Smooth muscle cell (in vitro differentiated cells): ENCODE measurements at regions not wholly inside any gene's neighbourhood (a gene's known extent, or its start where the extent isn't known, plus 50 kb on each side); places are given as distances from the start of the nearest gene placed in this dataset.

ENCODE experiments used
- DNase-seq: peaks from one replicate; lab custom pipeline; 2025; ENCODE audit not compliant: unreplicated experiment; lab: John Stamatoyannopoulos, UW
- H2AFZ ChIP-seq: fragments of 200-600 bp; sonication (generic); 2 replicates; pipeline ENCODE4 v1.6.0; 2016; ENCODE audit warnings: antibody characterized with exemption, low read depth, mild to moderate bottlenecking
- H3F3A ChIP-seq: fragments of 200-600 bp; sonication (generic); 2 replicates; pipeline ENCODE4 v1.6.0; 2017; ENCODE audit warnings: antibody characterized with exemption, low read depth
- H3K27ac ChIP-seq: fragments of 200-600 bp; sonication (generic); 2 replicates; pipeline ENCODE4 v1.5.1; 2016; ENCODE audit warnings: low read depth, mild to moderate bottlenecking
- H3K27me3 ChIP-seq: fragments of 200-600 bp; sonication (generic); 2 replicates; pipeline ENCODE4 v1.6.1; 2016; ENCODE audit warnings: low read depth, mild to moderate bottlenecking
- H3K36me3 ChIP-seq: fragments of 200-600 bp; sonication (generic); 2 replicates; pipeline ENCODE4 v1.5.1; 2016; ENCODE audit warnings: low read depth
- H3K4me1 ChIP-seq: fragments of 200-600 bp; sonication (generic); 2 replicates; pipeline ENCODE4 v1.5.1; 2016; ENCODE audit warnings: low read depth
- H3K4me2 ChIP-seq: fragments of 200-600 bp; sonication (generic); 2 replicates; pipeline ENCODE4 v1.6.0; 2016; ENCODE audit warnings: mild to moderate bottlenecking
- H3K4me3 ChIP-seq: fragments of 200-600 bp; sonication (generic); 2 replicates; pipeline ENCODE4 v1.5.1; 2016; ENCODE audit warnings: mild to moderate bottlenecking
- H3K79me2 ChIP-seq: fragments of 200-600 bp; sonication (generic); 2 replicates; pipeline ENCODE4 v1.6.0; 2016; ENCODE audit warnings: low read depth, mild to moderate bottlenecking
- H3K9ac ChIP-seq: fragments of 200-600 bp; sonication (generic); 2 replicates; pipeline ENCODE4 v1.6.0; 2016; ENCODE audit warnings: low read depth
- H3K9me3 ChIP-seq: fragments of 200-600 bp; sonication (generic); replicated peaks from 2 replicates; pipeline ENCODE4 v1.5.1; 2016; ENCODE audit warnings: low read depth
- H4K20me1 ChIP-seq: fragments of 200-600 bp; sonication (generic); 2 replicates; pipeline ENCODE4 v1.6.0; 2016; ENCODE audit warnings: low read depth
- WGBS: methylation state at CpG from one replicate; pipeline ENCODE4 v1.1.7; 2016; ENCODE audit warnings: low lambda C conversion rate; 5-methylcytosine and 5-hydroxymethylcytosine counted together
- TF ChIP-seq, protein P1 (sequence below): fragments of 200-600 bp; sonication (generic); IDR thresholded peaks from 2 replicates; pipeline ENCODE4 v1.5.1; 2017; ENCODE audit warnings: borderline replicate concordance, mild to moderate bottlenecking, antibody characterized with exemption; ENCODE audit not compliant: insufficient read depth, poor library complexity, severe bottlenecking

DNA sequence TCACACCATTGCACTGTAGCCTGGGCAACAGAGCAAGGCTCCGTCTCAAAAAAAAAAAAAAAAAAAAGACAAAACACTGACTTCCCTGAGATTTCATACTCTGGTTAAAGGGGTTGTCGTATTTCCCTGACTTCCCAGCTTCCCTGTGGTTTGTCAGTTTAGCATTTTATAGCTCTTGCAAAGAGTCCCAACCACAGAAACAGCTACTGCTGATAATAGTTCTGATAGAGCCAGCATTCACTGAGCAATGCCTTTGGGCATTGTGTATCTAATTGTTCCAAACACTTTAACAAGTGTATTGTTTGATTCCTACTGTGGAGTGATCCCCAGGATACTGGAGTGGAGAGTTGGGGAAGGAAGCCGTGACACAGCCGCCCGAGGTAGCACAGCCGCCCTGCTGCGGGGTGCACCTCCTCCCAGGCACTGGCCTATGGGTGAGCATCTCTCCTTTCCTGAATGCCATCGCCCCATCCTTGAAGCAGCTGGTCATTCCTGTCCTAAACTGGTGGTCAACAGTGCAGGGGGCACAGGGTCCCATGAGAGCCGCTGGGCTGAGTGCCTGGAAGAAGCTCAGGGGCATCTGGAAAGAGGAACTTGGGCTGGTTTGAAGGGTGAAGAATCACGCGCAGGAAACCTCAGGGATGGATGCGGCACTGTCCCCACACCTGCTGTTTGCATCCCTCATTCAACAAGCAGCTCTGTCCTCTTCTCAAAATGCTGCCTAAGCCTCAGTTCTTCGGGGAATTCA is 81.0 kb upstream of the TMEM18 start:
- Histone ChIP-seq H3K9ac (no peak overlapping the region), H4K20me1 (no peaks in the 10 kb centered on the region), H3F3A (no peaks in the 10 kb centered on the region), H3K36me3 (no peaks in the 10 kb centered on the region), H3K4me2 (no peak overlapping the region), H3K4me3 (no peak overlapping the region), H2AFZ (no peak overlapping the region), H3K27me3 (peaks cover 8% of the 10 kb centered on the region), H3K9me3 (no peaks in the 10 kb centered on the region), H3K27ac (no peak overlapping the region), H3K4me1 (no peaks in the 10 kb centered on the region), H3K79me2 (no peaks in the 10 kb centered on the region)
- WGBS: 71% methylated on average over 13 of the region's 13 CpGs
- TF ChIP-seq, protein P1, sequence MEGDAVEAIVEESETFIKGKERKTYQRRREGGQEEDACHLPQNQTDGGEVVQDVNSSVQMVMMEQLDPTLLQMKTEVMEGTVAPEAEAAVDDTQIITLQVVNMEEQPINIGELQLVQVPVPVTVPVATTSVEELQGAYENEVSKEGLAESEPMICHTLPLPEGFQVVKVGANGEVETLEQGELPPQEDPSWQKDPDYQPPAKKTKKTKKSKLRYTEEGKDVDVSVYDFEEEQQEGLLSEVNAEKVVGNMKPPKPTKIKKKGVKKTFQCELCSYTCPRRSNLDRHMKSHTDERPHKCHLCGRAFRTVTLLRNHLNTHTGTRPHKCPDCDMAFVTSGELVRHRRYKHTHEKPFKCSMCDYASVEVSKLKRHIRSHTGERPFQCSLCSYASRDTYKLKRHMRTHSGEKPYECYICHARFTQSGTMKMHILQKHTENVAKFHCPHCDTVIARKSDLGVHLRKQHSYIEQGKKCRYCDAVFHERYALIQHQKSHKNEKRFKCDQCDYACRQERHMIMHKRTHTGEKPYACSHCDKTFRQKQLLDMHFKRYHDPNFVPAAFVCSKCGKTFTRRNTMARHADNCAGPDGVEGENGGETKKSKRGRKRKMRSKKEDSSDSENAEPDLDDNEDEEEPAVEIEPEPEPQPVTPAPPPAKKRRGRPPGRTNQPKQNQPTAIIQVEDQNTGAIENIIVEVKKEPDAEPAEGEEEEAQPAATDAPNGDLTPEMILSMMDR: no peak
- no peak for DNase-seq

- Histone ChIP-seq H3F3A (no peaks in the 10 kb centered on the region), H3K9ac (no peak overlapping the region), H3K79me2 (no peaks in the 10 kb centered on the region), H3K4me1 (no peaks in the 10 kb centered on the region), H3K27me3 (peaks cover 8% of the 10 kb centered on the region), H4K20me1 (no peaks in the 10 kb centered on the region), H3K36me3 (no peaks in the 10 kb centered on the region), H3K4me3 (no peak overlapping the region), H3K9me3 (no peaks in the 10 kb centered on the region), H3K4me2 (no peak overlapping the region), H2AFZ (no peak overlapping the region), H3K27ac (no peak overlapping the region)
- DNase-seq: no peak
- TF ChIP-seq, protein P1: no peak
- 94% methylated on average over 7 of the region's 7 CpGs for WGBS
Observed at GRCh38 chr2:753123-753522, 75.9 kb upstream of the TMEM18 start.

- H3K79me2 ChIP-seq: no peaks in the 10 kb centered on the region
- peaks cover 8% of the 10 kb centered on the region for H3K27me3 ChIP-seq
- DNase-seq: no peak
- no peak overlapping the region for H3K9ac ChIP-seq
- 88% methylated on average over 10 of the region's 10 CpGs for WGBS
- H3K4me2 ChIP-seq: no peak overlapping the region
- no peak overlapping the region for H3K27ac ChIP-seq
- no peaks in the 10 kb centered on the region for H3K4me1 ChIP-seq
- no peaks in the 10 kb centered on the region for H4K20me1 ChIP-seq
- no peak overlapping the region for H2AFZ ChIP-seq
- H3K9me3 ChIP-seq: no peaks in the 10 kb centered on the region
- TF ChIP-seq, protein P1: no peak
- no peaks in the 10 kb centered on the region for H3K36me3 ChIP-seq
- no peak overlapping the region for H3K4me3 ChIP-seq
- H3F3A ChIP-seq: no peaks in the 10 kb centered on the region
Observed at GRCh38 chr2:751474-751873, 74.3 kb upstream of the TMEM18 start.

DNA sequence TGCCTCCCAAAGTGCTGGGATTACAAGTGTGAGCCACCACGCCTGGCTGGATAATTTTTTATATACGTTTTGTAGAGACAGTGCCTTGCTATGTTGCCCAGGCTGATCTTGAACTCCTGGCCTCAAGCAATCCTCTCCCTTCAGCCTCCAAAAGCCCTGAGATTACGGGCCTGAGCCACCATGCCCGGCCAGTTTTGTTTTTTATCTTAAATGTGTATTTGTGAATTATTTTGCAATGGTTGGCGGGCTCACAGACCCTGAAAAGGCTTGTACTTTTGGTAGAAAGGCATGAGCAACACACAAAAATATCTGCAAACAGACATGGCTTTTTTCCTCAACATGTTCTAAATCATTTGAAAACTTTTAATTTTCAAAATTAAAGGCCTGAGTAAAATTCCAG is 73.4 kb upstream of the TMEM18 start:
- Histone ChIP-seq H3K27me3 (peaks cover 8% of the 10 kb centered on the region), H3K36me3 (no peaks in the 10 kb centered on the region), H3K9me3 (no peaks in the 10 kb centered on the region), H3F3A (no peaks in the 10 kb centered on the region), H2AFZ (no peak overlapping the region), H3K4me3 (no peak overlapping the region), H3K4me2 (no peak overlapping the region), H3K9ac (no peak overlapping the region), H3K27ac (no peak overlapping the region), H4K20me1 (no peaks in the 10 kb centered on the region), H3K79me2 (no peaks in the 10 kb centered on the region), H3K4me1 (no peaks in the 10 kb centered on the region)
- TF ChIP-seq, protein P1: no peak
- DNase-seq: no peak
- 91% methylated on average over 5 of the region's 5 CpGs for WGBS
